GM12865 (cell line): ENCODE measurements at regions not wholly inside any gene's neighbourhood (a gene's known extent, or its start where the extent isn't known, plus 50 kb on each side); places are given as distances from the start of the nearest gene placed in this dataset.

ENCODE experiments used
- DNase-seq: peaks from one replicate; pipeline ENCODE4 v3.0.0; 2010; ENCODE audit warnings: low read depth
- H3K4me3 ChIP-seq: 2 replicates; pipeline ENCODE4 v1.5.1; 2011; ENCODE audit warnings: mild to moderate bottlenecking, low read depth, low read length, control low read depth
- TF ChIP-seq, protein P1 (sequence below): IDR thresholded peaks from 2 replicates; pipeline ENCODE4 v1.5.1; 2011; ENCODE audit warnings: low read length, control low read depth, low read depth, inconsistent platforms; ENCODE audit not compliant: insufficient read depth; ENCODE audit errors: missing control alignments

DNA sequence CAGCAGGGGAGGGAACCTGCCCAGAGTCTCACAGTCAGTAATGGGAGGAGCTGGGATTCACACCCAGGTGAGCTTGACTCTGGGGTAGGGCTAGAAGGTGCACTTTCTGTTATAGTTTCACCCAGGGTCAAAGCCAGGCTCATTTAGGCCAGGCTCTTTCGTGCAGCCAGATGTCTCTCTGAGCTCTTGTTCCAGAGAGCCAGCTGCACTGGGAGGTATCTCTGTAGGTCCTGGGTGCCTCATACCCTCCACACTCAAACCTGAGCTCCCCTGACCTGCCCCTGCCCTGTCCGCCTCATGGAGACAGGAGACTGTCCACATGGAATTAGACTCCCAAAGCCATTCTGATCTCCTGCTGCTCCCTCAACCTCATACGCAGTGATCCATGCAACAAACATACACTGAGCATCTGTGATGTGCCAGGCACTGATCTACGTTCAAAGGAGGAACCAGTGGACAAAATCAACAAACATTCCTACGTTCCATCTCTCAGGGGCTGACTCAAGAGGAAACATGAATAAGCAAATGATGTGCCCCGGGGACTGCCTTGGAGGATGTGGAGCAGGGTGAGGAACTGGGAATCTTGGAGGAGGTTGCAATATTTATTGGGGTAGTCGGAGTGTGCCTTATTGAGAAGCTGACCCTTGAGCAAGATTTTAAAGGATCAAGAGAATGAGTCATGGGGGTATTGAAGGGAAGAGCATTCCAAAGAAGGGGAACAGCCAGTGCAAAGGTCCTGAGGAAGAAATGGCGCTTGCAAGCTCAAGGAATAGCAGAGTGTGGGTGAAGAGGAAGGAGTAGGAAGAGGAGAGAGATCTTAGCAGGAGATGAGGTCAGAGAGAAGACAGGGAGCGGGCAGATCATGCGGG is 71.3 kb upstream of the TOX2 start:
- no peak overlapping the region for H3K4me3 ChIP-seq
- peak; percentile 54 for DNase-seq
- TF ChIP-seq, protein P1, sequence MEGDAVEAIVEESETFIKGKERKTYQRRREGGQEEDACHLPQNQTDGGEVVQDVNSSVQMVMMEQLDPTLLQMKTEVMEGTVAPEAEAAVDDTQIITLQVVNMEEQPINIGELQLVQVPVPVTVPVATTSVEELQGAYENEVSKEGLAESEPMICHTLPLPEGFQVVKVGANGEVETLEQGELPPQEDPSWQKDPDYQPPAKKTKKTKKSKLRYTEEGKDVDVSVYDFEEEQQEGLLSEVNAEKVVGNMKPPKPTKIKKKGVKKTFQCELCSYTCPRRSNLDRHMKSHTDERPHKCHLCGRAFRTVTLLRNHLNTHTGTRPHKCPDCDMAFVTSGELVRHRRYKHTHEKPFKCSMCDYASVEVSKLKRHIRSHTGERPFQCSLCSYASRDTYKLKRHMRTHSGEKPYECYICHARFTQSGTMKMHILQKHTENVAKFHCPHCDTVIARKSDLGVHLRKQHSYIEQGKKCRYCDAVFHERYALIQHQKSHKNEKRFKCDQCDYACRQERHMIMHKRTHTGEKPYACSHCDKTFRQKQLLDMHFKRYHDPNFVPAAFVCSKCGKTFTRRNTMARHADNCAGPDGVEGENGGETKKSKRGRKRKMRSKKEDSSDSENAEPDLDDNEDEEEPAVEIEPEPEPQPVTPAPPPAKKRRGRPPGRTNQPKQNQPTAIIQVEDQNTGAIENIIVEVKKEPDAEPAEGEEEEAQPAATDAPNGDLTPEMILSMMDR: no peak

- TF ChIP-seq, protein P1: no peak
- no peak for DNase-seq
Observed at GRCh38 chr20:43842126-43843020, 72.3 kb upstream of the TOX2 start.

GRCh38 chr20:43840382-43841070 is 74.1 kb upstream of the TOX2 start:
- no peak overlapping the region for H3K4me3 ChIP-seq
- peak; percentile 79 for DNase-seq

More at GRCh38 chr20:43842126-43843020, 72.3 kb upstream of the TOX2 start:
- no peak overlapping the region for H3K4me3 ChIP-seq

GRCh38 chr20:43839793-43840199 is 74.9 kb upstream of the TOX2 start:
- no peak overlapping the region for H3K4me3 ChIP-seq
- DNase-seq: peak; percentile 75
- TF ChIP-seq, protein P1: no peak

More at GRCh38 chr20:43840382-43841070, 74.1 kb upstream of the TOX2 start:
- TF ChIP-seq, protein P1: peak; percentile 54

DNA sequence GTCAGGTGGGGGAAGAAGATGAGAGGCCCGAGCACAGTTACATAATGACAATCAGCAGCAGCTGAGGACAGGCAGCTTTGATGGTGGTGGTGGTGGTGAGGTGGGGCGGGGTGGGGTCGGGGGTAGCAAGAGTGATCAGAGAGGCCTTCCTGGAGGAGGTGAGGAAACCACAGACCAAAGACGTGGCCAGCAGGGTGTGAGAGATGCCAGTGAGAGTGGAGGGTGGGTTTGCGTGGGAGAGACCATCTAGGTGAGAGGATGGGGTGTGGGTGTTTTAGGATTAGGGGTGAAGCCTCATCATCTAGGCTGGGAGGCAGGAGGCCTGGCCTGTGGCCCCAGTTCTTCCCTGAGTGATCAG is 76.0 kb upstream of the TOX2 start:
- TF ChIP-seq, protein P1: no peak
- no peak for DNase-seq
- no peak overlapping the region for H3K4me3 ChIP-seq

GRCh38 chr20:43837856-43838702 is 76.6 kb upstream of the TOX2 start:
- H3K4me3 ChIP-seq: no peak overlapping the region
- no peak for DNase-seq
- TF ChIP-seq, protein P1: no peak
